GM19324 (cell line): ENCODE measurements at regions not wholly inside any gene's neighbourhood (a gene's known extent, or its start where the extent isn't known, plus 50 kb on each side); places are given as distances from the start of the nearest gene placed in this dataset.

ENCODE experiments used
- ATAC-seq: cut with Tn5 transposase; IDR thresholded peaks from one replicate; pipeline ENCODE4 v1.9.1; 2021; ENCODE audit warnings: mild to moderate bottlenecking, moderate library complexity; ENCODE audit not compliant: unreplicated experiment, low FRiP score

GRCh38 chrX:43005561-43005960 lies 227.6 kb upstream of the PPP1R2C start:
- ATAC-seq: no peak

DNA sequence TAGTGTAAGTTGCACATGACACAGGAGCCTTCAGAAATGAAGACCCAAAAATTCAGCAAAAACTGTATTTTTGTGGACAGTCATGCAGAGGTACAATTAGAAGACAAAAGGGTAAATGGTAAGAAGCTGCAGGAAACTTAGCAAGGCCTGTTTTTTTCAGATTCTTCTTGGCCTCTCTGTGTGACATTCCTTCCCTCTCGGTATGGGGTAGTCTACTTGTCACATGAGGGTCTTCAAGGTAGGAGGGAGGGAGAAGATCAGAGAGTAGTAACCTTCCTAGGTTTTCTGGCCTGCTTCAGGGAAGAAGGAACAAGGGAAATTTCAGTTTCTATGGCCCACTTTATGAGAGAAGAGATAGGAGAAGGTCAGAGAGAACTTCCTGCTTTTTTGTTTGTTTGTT lies 230.4 kb upstream of the PPP1R2C start:
- ATAC-seq: no peak

DNA sequence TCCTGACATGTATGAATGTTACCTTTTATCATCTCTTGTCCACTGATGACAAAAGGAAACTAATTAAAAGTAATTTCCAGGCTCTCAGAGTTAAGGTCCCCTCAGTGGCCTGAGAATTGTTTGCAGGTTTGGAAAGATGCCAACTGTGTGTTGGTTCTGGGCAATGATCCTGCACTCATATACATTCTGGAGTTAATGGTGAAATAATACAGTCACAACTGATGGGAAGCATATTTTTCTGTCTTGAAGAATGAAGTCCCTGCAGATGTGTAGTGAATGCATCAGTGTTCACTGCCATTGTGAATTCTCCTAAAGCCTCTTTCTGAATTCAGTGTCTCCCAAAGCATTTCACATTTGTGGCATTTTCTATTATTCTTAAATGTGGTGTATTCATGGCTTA lies 238.1 kb upstream of the PPP1R2C start:
- no peak for ATAC-seq

GRCh38 chrX:43018031-43018430 lies 240.1 kb upstream of the PPP1R2C start:
- ATAC-seq: no peak

DNA sequence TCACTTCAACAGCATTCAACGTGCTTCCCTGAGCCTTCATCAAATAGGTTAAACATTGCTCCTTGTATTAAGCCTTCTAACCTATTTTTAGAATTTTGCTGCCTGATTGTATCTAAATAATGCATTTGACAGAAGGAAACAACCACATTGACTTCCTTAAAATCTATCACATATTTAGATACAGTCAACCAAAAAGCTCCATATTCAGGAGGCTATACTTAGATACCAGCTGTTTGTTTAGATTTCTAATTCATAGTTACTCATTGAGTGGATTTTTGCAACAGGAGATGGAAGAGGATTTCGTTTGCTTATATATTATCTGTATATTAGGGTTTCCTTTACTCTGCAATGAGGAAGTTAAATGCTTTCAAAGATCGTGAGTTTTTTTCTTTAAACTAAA lies 241.1 kb upstream of the PPP1R2C start:
- no peak for ATAC-seq

DNA sequence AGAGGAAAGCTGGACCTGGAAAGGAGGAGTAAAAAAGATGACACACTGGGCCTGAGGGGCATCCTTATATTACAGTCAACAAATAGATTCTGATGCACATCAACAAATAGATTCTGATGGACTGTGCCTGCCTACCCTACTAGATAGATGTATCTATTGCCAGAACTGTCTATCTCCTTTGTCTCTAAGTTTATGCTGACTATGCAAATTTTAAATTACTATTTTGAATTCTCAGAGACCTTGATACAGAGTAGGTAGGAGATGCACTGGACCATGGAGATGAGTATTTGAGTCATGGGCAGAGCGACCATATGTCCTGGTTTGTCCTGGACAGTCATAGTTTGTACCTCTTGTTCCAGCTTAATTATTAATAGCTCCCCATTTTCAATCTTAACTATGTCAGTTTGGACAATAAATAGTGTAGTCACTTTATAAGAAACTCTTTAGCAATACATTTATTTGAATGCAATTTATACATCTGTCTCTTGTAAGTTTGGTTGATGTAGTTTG lies 247.9 kb upstream of the PPP1R2C start:
- ATAC-seq: no peak

- ATAC-seq: no peak
These were observed 286.1 kb upstream of the PPP1R2C start for GRCh38 chrX:43064096-43064495.

GRCh38 chrX:43065978-43066377 lies 288.0 kb upstream of the PPP1R2C start:
- ATAC-seq: no peak

- ATAC-seq: no peak
These were observed 290.7 kb upstream of the PPP1R2C start for GRCh38 chrX:43068639-43069038.

GRCh38 chrX:43083016-43083415 lies 305.1 kb upstream of the PPP1R2C start:
- no peak for ATAC-seq

GRCh38 chrX:43087830-43088229 lies 309.9 kb upstream of the PPP1R2C start:
- no peak for ATAC-seq

DNA sequence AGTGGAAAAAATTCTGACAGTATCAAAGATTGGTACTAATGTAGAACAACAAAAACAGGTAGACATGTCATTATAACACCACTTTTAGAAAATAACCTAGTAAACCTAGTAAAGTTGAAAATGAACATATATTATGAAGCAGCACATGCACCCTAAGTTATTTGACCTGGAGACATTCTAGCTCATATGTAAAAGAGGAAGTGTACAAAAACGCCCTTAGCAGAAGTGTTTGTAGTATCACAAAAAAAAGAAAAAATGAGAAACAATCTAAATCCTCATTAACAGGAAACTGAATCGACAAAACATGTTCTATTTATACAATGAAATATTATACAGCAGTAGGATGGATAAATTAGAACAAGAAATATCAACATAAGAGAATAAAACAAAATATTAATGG lies 318.9 kb upstream of the PPP1R2C start:
- ATAC-seq: no peak

DNA sequence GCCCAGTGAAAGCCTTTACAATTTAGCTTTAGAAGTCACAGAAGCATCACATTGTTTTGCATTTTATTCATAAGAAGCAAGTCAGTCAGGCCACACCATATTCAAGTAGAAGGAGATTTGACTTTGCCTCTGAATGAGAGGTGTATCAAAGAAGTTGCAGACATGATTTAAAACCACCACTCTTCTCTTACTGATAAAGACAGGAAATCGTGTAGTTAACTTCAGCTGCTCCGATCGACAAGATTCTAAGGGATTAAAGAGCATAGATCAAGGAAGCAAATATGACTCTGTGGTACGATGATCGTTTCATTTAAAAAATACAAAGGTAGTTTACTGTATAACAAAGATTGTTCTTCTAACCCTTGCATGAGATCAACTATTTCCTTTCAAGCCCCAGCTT lies 328.0 kb upstream of the PPP1R2C start:
- ATAC-seq: no peak

GRCh38 chrX:43108828-43109227 lies 330.9 kb upstream of the PPP1R2C start:
- no peak for ATAC-seq

GRCh38 chrX:43121637-43122036 lies 343.7 kb upstream of the PPP1R2C start:
- no peak for ATAC-seq

DNA sequence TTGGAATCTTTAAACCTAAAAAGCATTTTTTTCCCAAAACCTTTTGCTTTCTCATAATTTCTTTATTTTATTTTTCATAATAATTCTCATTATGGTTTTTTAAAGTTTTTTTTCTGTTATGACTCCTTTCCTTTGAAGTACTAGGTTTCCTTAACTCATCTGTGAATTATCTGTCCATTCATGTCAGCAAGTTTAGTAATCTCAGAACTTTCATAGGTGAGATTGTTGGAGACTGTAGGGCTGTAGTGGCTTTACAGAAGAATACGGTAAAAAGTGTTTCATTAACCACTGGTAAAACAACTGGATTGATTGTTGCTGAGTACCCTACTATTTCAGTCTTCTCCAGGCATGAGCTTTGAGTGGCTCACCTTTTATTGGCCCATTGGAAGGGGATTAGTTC lies 361.7 kb upstream of the PPP1R2C start:
- no peak for ATAC-seq

GRCh38 chrX:43140582-43140981 lies 362.6 kb upstream of the PPP1R2C start:
- ATAC-seq: no peak

DNA sequence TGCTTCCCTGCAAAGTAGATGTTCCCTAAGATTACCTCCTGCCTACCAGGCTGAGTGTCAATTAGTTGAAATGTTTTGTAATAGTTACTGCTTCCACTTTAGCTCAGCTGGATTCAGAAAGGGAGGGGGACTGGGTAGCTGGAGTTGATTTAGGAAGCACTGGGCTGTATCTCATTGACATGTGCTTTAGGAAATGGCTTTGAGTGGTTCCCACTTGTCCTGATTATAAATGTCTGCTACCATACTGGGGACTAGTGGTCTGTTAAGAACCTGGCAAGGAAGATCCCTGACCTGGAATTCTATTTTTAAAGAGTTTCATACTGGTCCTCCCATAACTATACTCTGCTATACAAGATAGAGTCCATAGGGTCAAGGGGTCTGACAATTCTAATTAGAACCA lies 363.9 kb upstream of the PPP1R2C start:
- ATAC-seq: no peak

DNA sequence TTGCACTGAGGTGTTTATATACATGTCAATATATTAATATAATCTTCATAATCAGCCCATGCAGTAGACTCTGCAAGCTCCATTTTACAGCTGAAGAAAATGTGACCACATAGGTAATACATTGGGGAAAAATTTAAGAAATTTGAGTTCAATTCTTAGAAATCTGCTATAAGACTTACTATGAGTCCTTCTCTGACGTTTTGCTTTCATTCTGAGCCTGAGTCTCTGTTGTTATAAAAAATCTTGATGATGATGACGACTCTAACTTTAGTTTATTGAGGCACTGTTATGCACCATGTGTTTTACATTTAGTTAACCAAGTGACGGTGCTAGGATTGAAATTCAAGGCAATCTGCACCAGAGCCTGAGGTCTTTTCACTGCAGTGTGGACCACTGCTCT lies 370.3 kb upstream of the PPP1R2C start:
- no peak for ATAC-seq

DNA sequence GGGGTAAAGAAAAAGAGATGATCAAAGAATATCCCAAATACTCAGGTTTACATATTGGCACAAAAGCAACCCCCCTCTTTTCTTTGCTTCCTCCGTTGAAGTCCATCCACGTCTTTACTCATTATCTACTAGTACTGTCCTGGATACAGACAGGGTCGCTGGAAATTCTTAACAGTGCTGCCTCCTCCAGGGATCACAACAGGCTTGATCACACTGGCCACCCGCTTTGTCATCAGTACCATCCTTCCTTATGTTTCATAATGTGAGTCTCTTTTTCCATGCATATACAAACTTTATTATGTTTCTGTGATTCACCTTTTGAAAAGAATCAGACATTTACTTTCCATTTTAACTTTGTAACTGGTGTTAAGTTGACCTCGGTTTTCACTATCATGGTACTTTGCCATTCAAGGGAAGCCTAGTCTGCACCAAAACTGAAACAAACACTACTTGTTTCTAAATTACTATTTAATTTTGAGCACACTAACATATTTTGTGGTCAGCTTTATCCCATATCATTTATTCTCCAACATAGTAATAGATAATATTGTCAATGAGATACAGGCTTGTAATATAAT lies 387.5 kb upstream of the PPP1R2C start:
- ATAC-seq: no peak

DNA sequence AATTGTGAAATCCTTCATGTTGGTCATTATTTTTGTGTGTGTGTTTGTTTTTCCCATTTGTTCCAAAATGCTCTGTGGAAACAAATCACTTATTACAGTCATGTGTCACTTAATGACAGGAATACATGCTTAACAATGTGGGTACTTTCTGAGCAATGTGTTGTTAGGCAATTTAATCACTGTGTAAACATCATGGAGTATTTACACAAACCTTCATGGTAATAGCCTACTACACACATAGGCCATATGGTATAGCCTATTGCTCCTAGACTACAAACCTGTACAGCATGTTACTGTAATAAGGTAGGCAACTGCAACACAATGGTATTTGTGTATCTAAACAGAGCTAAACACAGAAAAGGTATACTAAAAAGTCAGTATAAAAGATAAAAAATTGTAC lies 388.9 kb upstream of the PPP1R2C start:
- ATAC-seq: no peak

GRCh38 chrX:43175434-43175833 lies 397.5 kb upstream of the PPP1R2C start:
- no peak for ATAC-seq

DNA sequence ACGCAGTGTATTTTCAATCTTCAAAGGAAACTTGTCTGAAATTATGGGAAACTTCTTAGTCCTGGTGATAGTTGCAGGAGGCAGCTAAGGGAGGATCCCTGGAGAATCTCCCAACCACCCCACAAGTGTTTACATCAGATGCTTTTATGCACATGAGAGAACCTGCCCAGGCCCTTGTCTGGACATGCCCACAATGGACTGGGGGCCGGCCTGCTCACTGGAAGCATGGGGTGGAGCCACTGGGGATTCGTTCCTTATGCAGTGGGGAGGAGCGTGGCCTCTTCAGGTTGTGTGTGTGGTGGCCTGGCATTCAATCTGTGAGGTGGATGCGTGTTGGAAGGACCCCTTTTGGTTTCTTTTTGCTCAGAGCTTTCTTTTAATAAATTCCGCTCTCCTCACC lies 398.7 kb upstream of the PPP1R2C start:
- ATAC-seq: no peak
